GM12878 (cell line): ENCODE measurements at regions not wholly inside any gene's neighbourhood (a gene's known extent, or its start where the extent isn't known, plus 50 kb on each side); places are given as distances from the start of the nearest gene placed in this dataset.

Experiments
- BHLHE40 ChIP-seq, 2 experiments: fragments of 450-650 bp in 1 of 2; IDR thresholded peaks; 2 replicates each; pipeline ENCODE4 v1.6.1; 2011 to 2017; ENCODE audit warnings: low read depth in 2 of 2, borderline replicate concordance in 1 of 2, improper control_type of control experiment in 1 of 2, low read length in 1 of 2, mild to moderate bottlenecking in 1 of 2
- CTCF ChIP-seq, 3 experiments: IDR thresholded peaks in 2 of 3; conservative IDR thresholded peaks in 1 of 3; 2 replicates each; pipeline ENCODE4 v1.5.1; 2011; ENCODE audit warnings: low read depth in 3 of 3, low read length in 3 of 3, mild to moderate bottlenecking in 3 of 3, control low read depth in 2 of 3, moderate library complexity in 2 of 3, inconsistent platforms in 1 of 3, mixed read lengths in 1 of 3; ENCODE audit not compliant: control insufficient read depth in 2 of 3, insufficient read depth in 1 of 3; ENCODE audit errors: extremely low read depth in 1 of 3
- EP300 ChIP-seq, 2 experiments: fragments of 150-350 bp in 1 of 2; IDR thresholded peaks; 2 replicates each; pipeline ENCODE4 v1.6.1; 2011 to 2012; ENCODE audit warnings: low read depth in 2 of 2, low read length in 2 of 2, borderline replicate concordance in 1 of 2, improper control_type of control experiment in 1 of 2, inconsistent platforms in 1 of 2; ENCODE audit not compliant: control insufficient read depth in 1 of 2
- FOS ChIP-seq: IDR thresholded peaks from 3 replicates; pipeline ENCODE4 v1.6.1; 2011; ENCODE audit warnings: borderline replicate concordance; ENCODE audit not compliant: insufficient read length; ENCODE audit errors: extremely low read depth
- HDAC2 ChIP-seq: fragments of 200-600 bp; sonication (generic); IDR thresholded peaks from 2 replicates; pipeline ENCODE4 v1.6.1; 2017
- NR2C2 ChIP-seq: IDR thresholded peaks from 2 replicates; pipeline ENCODE4 v1.6.1; 2011; ENCODE audit warnings: borderline replicate concordance, low read depth; ENCODE audit not compliant: control insufficient read depth, insufficient read length
- POLR2A ChIP-seq: IDR thresholded peaks from 2 replicates; pipeline ENCODE4 v1.6.1; 2011; ENCODE audit warnings: low read depth, mild to moderate bottlenecking, low read length
- POU2F2 ChIP-seq: IDR thresholded peaks from 3 replicates; pipeline ENCODE4 v1.6.1; 2011; ENCODE audit warnings: low read depth, mild to moderate bottlenecking, low read length, borderline replicate concordance
- SIN3A ChIP-seq: IDR thresholded peaks from 2 replicates; pipeline ENCODE4 v1.6.1; 2012; ENCODE audit warnings: low read depth, low read length, improper control_type of control experiment
- SP1 ChIP-seq: IDR thresholded peaks from one replicate; pipeline ENCODE4 v1.6.1; 2011; ENCODE audit warnings: low read depth, low read length
- ZBTB33 ChIP-seq: fragments of 450-650 bp; IDR thresholded peaks from 2 replicates; pipeline ENCODE4 v1.6.1; 2017; ENCODE audit warnings: mild to moderate bottlenecking
- ZNF24 ChIP-seq: fragments of 450-650 bp; IDR thresholded peaks from 2 replicates; pipeline ENCODE4 v1.6.1; 2017; ENCODE audit warnings: antibody characterized with exemption, mild to moderate bottlenecking
- TF ChIP-seq, protein P1 (sequence below): IDR thresholded peaks from 2 replicates; pipeline ENCODE4 v1.6.1; 2012; ENCODE audit warnings: mild to moderate bottlenecking, low read depth, low read length

DNA sequence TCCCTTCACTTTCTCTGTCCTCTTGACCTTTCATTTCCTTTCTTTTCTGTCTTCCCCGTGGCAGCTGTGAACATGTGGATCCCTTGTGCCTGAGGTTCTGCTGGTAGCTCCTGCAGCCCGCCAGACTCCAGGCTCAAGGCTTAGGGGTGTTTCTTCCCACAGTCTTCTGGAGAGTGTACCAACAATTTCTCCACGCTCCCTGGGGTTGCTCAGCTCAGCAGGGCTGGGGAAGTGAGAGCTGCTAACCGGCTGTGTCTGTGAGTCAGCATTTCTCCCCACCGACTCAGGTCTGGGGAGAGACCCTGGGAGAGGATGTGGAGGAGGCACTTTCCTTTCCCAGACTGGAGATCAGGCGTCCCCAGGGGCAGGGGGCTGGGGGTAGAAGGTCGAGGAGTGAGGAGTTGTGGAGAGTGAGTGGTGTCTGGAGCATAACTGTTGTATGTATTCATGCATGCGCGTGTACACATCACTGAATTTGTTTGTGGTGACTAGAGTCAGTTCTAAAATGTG is 193.6 kb downstream of the KCNRG start:
- TF ChIP-seq ZBTB33 (no peak), SIN3A (no peak), POLR2A (no peak), HDAC2 (no peak), POU2F2 (no peak), ZNF24 (no peak), SP1 (no peak), CTCF (IDR thresholded peaks at IDR 0.05 in 2 of 3, conservative IDR thresholded peaks at IDR 0.05 in 1 of 3; ENCODE audit: control insufficient read depth in 2 of 3, extremely low read depth in 1 of 3, insufficient read depth in 1 of 3, low read depth in 3 of 3, low read length in 3 of 3) (no peak), EP300 (IDR thresholded peaks at IDR 0.05; ENCODE audit: borderline replicate concordance in 1 of 2, control insufficient read depth in 1 of 2, low read depth in 2 of 2, low read length in 2 of 2) (no peak), FOS (no peak), NR2C2 (no peak), BHLHE40 (IDR thresholded peaks at IDR 0.05; ENCODE audit: borderline replicate concordance in 1 of 2, low read depth in 2 of 2, low read length in 1 of 2) (no peak)
- TF ChIP-seq, protein P1, sequence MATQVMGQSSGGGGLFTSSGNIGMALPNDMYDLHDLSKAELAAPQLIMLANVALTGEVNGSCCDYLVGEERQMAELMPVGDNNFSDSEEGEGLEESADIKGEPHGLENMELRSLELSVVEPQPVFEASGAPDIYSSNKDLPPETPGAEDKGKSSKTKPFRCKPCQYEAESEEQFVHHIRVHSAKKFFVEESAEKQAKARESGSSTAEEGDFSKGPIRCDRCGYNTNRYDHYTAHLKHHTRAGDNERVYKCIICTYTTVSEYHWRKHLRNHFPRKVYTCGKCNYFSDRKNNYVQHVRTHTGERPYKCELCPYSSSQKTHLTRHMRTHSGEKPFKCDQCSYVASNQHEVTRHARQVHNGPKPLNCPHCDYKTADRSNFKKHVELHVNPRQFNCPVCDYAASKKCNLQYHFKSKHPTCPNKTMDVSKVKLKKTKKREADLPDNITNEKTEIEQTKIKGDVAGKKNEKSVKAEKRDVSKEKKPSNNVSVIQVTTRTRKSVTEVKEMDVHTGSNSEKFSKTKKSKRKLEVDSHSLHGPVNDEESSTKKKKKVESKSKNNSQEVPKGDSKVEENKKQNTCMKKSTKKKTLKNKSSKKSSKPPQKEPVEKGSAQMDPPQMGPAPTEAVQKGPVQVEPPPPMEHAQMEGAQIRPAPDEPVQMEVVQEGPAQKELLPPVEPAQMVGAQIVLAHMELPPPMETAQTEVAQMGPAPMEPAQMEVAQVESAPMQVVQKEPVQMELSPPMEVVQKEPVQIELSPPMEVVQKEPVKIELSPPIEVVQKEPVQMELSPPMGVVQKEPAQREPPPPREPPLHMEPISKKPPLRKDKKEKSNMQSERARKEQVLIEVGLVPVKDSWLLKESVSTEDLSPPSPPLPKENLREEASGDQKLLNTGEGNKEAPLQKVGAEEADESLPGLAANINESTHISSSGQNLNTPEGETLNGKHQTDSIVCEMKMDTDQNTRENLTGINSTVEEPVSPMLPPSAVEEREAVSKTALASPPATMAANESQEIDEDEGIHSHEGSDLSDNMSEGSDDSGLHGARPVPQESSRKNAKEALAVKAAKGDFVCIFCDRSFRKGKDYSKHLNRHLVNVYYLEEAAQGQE: no peak
